HPDE6-E6E7 (cell line): ENCODE measurements at regions not wholly inside any gene's neighbourhood (a gene's known extent, or its start where the extent isn't known, plus 50 kb on each side); places are given as distances from the start of the nearest gene placed in this dataset.

Experiments used
- DNase-seq: peaks from one replicate; pipeline ENCODE4 v3.0.0; 2011; ENCODE audit warnings: missing footprints; ENCODE audit errors: extremely low spot score

DNA sequence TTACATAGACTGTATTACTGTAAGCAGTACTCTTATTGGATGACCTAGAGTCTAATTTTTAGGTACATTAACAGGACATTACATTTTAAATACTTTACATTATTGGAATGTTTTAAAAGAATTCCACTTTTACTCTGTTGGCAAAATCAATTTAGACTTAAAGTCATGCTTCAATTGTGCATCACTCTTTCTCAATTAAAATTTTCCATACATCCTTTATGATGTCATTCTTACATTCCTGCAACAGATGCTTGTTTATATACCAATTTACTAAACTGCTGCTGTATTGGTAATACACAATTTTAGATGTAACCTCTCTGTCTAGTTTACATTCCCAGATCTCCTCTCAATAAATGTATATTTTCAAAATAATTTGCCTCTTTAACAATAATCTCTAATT is 440.1 kb downstream of the ZEB2 start:
- DNase-seq: no peak

DNA sequence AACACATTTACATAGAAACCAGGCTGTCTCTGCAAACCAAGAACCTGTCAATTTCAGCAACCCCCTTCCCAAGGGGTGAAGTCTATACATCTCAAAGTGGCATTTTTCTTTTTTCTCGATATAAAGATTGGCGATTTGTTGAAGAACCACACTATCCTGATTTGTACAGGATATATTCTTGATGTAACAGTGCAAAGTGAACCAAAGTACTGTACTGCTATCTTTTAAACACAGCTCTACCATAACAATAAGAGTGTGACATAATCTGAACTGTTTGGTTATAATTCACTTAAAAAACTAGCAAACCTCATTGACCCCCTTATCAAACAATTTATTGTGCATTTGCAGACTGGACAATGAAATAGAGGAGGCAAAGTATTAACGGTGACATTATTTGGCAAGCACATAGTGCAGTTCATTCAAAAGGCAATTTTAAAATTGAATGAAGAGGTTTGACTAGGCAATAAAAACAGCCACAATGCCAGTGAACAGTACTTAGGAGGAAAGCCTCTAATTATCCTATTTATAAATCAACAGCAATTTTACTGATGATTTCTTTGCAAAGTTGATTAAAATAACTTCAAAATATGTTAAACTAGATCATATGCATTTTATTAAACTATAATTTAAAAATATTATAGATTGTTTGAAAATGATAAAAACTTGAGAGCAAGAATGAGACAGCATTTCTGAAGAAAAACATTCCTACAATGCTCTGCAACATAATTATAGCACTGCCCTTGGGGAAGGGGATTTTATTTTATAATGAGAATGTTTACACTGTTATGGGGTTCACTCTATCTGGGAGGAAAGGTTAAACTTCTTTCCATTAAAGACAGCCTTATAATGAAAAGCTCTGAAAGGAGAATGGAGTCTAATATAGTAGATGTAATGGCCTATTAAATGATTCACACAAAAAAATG is 440.9 kb downstream of the ZEB2 start:
- DNase-seq: no peak

DNA sequence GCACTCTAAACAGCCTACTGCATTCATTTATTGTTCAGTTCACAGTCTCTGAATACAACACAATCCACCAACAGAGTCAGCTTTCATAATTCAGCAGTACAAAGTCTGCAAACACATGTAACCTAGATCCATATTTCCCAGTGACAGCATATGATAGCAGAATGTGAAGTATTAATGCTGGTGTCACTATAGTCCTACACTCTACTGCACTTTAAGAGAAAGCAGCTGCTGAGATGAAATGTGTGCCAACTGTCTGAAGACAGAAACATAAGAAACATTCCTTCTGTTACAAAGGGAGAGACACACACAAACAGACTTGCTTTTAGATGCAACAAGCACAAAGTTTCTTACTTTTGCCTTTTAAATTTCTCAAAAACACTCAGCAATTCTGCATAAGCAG is 441.8 kb downstream of the ZEB2 start:
- no peak for DNase-seq

DNA sequence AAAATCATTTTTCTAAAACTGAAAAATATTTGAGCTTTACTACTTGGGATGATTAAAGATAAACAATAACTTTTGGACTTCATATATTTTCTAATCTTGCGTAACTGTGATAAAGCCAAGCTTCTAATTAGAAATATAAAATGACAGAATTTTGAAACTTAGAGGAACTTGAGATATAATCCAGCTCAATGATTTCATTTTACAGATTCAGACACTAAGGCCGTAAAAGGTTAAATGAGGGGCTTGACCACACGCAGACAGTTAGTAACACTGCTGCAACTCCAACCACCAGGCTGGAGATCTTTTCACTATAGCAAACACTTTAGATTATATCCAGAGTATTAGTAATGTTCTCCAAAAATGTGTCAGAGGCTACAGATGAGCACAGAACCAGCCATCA is 445.5 kb downstream of the ZEB2 start:
- no peak for DNase-seq

DNA sequence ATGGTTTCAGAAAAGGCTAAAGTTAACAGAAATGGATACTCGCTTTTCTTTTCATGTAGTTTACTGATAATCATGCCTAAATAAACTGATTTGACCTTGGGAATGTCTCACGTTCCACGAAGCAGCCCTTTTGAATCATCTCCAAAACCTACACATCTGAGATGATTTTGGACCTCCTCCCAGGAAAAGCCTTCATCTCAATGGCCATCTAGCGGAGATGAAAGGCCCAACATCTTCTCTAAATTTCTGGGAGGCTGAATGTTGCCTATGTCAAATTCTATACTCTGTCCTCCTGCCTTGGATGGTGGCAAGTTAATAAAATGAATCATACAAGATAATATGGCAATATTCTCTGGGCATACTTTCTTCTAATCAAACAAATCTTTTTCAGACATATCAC is 448.5 kb downstream of the ZEB2 start:
- no peak for DNase-seq

DNA sequence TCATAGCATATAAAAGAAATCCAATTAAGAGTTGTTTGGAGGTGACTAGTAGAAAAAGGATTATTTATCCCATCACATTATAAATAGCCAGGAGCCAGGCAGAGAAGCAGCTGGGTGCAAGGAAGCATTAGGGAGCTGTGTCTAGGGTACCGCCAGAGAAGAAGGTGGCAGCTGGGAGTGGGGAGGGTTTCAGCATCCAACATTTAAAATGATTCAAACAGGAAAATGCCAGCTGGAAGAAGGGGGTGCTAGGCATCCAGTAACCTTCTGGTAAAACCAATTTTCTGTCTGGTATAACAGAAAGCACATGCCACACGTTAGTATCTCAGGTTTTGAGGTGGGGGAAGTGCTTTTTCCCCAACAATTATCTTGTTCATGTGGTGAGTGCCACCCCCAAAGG is 452.4 kb downstream of the ZEB2 start:
- no peak for DNase-seq

DNA sequence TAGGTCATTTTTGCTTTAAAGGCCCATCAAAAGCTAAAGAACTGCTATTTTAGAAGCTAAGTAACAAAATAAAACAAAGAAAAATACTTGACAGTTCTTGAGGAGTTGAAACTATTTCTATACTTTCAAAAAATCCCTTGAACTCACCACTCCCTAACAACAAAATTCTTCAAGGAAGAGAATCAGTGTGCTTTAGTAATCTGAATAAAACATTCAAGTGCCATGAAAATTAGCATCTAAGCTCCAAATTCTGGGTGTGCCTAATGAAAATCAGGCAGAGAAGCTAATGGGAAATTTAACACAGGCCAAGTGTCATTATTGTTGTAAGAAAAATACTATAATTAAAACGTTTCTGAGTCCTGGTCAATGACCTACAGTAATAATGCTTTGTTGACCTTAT is 456.3 kb downstream of the ZEB2 start:
- DNase-seq: no peak

DNA sequence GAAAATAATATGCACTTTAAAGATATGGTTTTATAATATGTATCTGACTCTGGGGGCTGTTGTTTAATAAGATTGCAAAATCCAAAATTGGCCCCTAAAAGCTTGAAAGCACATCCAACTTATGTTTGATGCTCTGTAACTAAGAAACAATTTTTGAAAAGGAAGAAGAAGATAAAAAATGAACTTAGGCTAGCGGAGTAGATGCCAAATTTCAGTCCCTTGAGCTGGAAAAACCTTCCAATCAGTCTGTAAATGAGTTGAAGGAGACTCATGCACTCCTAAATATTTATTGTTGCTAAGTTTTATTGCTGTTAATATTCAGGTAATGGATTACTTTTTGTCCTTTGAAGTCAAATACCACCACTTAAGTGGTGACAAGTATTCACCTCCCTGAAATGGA is 465.0 kb downstream of the ZEB2 start:
- no peak for DNase-seq

DNA sequence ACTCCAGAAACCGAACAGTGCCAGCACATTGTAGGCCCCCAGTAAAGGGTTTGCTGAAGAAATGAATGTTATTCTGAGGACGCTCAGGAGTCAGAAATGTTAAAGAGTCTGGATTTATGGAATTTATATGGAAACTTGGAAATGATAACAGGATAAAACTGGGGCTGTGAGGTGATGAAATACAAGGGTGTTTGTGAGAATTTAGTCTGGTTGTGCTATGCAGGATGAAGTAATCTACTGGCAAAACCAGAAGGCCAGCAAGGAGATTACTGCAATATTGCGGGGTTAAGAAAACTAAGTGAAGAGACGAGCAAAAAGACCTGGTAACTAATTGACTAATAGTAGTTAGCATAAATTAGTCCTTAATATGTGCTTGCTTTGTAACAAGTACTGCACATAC is 467.8 kb downstream of the ZEB2 start:
- DNase-seq: no peak

DNA sequence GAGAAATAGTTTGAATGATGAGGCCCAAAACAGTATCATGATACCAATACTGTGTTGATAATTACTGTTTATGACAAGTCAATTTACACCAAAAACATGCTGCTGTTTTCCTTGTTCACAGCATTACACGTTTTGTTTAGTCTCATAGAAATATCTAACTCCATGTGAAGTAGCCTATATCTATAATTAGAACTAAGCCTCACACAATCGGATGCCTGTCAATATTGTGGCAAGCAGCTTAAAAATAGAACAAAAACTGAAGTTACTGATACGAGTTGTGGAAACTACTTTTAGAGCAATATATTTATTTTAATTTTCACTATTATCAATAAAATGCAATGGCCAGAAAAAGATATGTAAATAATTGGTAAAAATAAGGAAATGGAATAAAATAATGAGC is 470.8 kb downstream of the ZEB2 start:
- DNase-seq: no peak

DNA sequence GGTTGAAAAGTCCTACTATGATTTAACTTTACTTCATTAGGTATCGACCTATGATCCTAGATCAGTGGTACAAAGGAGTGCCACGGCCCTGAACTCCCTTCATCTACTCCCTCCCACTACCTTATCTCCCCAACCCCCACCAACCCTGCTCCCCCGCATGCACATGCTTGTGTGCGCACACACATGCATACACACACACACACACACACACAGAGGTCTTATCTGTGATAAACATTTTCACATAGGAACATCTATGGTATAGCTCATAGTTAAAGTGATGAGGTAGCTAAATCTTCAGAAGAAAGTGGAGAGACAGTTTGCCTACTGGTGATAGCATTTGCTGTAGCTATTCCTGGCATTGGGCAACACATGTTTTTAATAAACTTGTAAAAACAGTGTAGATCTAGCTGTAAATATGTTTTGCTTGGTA is 471.3 kb downstream of the ZEB2 start:
- DNase-seq: no peak

DNA sequence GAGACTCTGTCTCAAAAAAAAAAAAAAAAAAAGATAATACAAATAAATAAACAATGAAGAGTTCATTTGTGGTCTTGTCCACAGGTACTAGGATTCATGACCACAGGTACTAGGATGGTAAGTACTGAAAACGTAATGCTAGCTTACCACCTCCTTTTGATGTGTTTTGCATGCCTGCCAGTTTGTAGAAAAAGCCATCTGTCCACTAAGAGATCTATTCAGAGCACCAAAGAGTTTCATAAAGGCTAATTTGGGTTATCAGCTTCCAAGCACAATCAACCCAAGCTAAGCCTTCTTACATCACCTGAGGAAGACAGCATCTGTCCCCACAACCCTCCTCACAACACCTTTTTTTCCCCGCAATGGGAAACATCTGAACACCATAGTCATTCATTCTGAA is 477.2 kb downstream of the ZEB2 start:
- DNase-seq: no peak

DNA sequence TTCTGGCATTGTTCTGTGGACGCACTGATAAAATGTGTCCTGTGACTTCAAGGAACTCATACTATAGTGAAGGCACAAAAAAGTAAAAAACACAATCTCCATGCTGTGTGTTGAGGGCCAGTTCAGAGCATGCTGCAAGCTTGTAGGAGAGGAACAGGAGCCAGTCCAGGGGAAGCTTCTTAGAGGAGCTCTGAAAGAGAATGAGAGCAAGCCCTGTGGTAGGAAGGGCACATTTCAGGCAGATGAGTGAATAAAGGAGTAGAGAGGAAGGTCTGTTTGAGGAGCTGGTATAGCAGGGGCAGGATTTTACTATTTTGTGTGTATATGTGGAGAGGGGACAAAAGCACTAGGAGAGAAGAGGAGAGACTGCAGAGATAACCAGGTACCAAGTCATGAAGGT is 478.3 kb downstream of the ZEB2 start:
- no peak for DNase-seq

DNA sequence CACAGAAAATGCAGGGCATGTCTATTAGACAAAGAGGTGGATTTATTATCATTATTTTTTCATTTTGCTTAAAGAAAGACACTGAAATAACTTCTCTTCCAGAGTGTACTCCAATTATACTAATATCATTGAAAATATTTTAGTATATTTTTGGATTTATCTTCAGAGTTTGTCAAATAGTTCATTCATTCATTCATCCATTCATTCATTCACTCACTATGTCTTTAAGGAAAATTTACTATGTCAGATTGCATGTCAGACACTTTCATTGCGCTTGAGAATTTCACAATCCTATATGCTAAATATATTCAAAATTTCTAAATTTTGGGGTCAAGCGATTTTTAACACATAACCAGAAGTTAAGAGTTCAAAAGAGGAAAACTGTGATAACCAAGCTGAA is 479.1 kb downstream of the ZEB2 start:
- DNase-seq: no peak

DNA sequence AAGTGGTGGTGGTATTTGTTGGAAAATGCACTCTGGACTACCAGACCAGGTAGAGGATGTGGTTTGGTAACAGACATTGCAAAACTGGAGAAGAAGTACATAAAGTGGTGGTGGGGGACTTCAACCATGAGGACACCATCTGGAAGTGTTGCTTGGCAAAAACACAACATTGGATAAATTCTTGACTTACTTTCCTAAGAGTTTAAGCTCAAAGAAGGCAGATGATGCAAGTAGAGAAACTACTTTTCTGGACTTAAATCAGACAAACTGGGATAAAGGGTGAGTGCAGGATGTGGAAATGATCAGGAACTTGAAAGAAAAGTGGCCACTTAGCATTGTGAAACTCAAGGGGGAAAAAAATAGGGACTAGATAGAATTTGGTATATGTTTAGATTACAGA is 487.4 kb downstream of the ZEB2 start:
- DNase-seq: no peak

DNA sequence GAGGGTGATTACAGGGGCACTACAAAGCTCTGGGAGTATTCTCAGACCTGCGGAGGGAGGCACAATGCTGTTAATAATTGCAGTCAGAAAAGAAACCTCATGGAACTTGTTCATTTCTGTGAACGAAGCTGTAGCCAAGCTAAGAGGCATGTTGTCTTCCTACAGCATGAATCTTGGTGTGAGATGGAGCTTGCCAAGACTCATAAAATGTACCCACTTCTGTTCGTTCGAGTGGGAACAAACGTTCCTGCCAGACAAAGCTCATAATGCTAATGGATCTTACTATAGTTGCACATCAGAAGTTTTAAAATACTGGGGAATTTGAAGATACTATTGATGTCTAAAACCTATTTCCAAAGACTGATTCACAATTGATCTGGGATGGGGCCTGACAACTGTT is 489.1 kb downstream of the ZEB2 start:
- DNase-seq: no peak

DNA sequence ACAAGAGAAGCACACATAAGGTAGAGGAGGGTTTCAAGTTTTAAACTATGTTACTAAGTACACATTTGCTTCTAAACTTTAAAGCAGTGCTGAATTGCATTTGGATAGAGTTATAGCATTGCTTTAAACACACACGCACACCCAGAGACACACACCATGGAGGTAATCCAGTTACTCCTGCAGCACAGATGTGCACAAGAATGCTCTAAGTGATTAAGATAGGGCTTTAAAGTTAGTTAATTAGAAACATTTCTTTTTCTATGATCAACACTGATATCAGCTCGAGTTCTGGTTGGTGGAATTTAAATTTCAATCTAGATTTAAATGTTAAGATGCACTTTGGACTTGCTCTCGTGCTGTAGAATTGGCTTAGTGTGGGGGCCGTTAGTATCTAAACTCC is 492.3 kb downstream of the ZEB2 start:
- no peak for DNase-seq

DNA sequence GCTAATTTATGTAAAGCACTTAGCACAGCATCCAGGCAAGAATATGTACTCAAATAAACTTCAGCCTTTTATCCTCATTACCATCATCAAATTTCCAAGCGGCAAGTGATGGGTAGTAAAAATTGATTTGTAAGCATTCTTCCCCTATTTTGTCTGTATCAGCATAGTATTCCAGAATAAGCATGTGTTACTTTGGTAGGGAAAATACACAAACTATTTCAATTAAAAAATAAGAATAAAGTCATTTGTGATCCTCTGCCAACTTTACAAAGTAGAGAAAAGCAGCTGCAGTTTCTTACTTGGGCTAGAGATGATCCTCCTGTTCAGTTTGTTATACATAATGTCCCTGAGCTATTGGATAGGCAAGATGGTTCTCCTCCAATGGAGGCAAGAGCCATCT is 493.2 kb downstream of the ZEB2 start:
- DNase-seq: no peak

DNA sequence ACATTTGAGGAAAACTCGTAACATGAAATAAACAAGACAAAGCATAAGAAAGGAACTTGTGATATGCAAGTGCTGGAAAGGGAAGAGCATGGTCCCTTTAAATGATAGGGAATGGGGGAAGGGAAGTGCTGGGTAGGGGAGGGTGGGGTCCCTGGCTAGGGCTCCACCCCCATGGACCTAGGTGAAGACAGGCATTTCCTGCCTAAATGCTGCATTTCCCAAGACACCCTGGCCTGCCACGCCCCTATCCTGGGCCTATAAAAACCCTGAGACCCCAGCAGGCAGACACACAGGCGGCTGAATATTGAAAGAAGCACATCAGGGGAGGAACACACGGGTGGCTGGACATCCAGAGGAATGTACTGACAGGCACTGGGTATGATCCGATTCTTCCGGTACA is 499.9 kb downstream of the ZEB2 start:
- no peak for DNase-seq

DNA sequence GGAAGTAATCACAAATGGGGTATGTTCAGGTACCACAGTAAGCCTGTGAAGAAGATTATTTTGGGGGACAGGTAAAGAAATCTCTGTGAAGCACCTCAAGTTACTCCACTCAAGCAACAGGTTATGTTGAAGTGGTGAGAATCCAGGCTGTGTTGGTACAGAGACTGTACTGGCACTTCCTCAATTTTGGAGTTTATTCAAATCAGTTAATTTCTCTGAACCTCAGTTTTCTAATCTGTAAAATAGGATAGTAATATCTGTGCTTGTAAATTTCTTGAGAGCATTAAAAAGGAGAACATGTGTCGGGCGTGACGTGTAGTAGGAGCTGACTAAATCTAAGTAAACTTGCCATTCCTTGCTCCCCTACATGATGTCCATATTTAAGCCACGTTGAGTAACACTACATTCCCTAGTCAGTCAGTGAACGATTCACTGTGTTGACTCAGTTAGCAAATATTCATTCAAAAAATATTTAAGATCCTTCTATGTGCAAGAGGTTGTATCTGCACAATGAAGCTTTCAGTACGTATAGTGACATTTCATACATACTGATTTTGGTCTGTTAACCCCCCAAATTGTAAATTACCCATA is 504.2 kb downstream of the ZEB2 start:
- peak; percentile 11 for DNase-seq

DNA sequence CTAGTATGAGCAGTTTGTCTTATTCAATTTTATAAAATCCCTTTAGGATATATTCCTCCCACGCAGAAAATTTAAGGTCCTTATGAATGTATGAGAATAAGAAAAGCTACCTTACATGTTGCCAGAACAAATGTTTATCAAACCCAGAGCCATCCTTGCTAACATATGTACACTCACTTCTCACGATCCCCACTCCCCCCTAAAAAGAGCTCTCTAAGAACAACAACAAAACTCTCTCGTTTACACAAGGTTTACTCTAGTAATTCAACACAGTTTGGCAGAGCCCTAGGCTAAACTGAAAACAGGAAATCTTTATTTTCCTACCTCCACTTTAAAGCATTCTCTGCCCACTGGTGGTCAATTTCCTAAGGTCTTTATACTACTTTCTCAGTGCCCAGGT is 504.9 kb downstream of the ZEB2 start:
- no peak for DNase-seq

DNA sequence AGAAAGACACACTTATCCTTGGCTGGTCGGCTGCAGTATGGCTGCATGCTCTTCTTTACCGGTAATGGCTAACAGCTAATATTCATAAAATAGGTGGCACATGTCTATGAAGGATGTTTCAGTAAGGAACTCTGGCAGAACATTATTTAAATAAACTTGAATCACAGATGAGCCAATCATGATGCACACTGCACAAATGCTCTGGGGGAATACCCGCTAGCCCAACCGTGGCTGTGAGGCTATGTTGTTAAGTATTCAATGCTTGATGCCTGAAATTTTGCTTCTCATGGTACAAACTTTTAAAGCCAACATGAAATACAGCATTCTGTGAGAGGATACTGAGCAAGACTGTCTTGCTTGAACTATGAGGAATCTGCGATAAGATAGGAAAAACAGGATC is 505.8 kb downstream of the ZEB2 start:
- no peak for DNase-seq

DNA sequence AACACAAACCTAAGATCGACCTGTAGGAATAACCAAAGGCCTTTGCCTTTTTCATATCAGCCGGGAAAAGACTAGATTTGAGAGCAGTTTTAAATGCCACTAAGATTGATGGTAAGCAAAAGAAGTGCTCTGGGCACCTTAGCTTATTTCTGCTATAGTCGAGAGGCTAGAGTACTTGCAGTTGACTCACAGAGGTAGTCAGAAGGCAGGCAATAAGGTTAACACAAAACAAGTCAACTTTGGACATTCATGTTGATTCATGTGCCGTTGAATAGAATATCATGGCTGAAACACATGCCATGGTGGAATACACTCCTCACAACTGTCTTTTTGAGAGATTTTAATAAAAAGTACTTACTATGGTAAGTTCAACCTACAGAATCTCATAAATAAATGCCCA is 507.6 kb downstream of the ZEB2 start:
- peak; percentile 29 for DNase-seq

DNA sequence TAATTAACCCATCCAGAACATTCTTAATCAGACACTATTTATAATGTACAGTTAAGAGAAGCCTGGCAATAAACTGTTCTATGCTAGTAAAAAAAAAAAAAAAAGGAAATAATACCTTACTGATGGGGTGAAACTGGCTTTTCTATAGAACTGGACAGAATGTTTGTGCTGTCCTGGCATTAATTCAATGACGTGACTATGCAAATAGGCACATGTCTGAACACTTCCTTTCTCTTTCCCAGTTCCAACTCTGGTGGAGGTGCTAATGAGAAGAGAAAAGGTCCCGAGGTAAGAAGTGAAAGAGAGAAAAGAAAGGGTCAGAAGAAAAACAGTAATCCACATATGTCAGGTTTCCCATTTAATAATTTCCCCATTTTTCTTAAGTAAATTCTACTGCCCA is 508.4 kb downstream of the ZEB2 start:
- no peak for DNase-seq
